ENCODE measurements at regions not wholly inside any gene's neighbourhood (a gene's known extent, or its start where the extent isn't known, plus 50 kb on each side); places are given as distances from the start of the nearest gene placed in this dataset.

- ATAC-seq: peak; percentile 33
- TF ChIP-seq RARB (CRISPR knock-in tag; IDR thresholded peaks at IDR 0.05) (no peak), ESRRG (CRISPR knock-in tag; IDR thresholded peaks at IDR 0.05) (no peak), PATZ1 (CRISPR knock-in tag; IDR thresholded peaks at IDR 0.05; ENCODE audit: borderline replicate concordance) (no peak), ZC3H10 (CRISPR knock-in tag; IDR thresholded peaks at IDR 0.05) (no peak)
These were observed 55.8 kb downstream of the FOXD1 start for GRCh38 chr5:73392775-73393174.

GRCh38 chr5:73391441-73391881, 57.1 kb downstream of the FOXD1 start:
- TF ChIP-seq RARB (CRISPR knock-in tag; IDR thresholded peaks at IDR 0.05) (no peak), ARNTL (CRISPR knock-in tag; IDR thresholded peaks at IDR 0.05; ENCODE audit: borderline replicate concordance, low read depth) (no peak), OSR1 (CRISPR knock-in tag; IDR thresholded peaks at IDR 0.05) (no peak), CSRNP3 (CRISPR knock-in tag; IDR thresholded peaks at IDR 0.05) (no peak), ZNF8 (CRISPR knock-in tag; IDR thresholded peaks at IDR 0.05) (no peak), BACH2 (CRISPR knock-in tag; IDR thresholded peaks at IDR 0.05; ENCODE audit: borderline replicate concordance) (no peak), ZNF70 (CRISPR knock-in tag; IDR thresholded peaks at IDR 0.05) (no peak), TSHZ2 (CRISPR knock-in tag; IDR thresholded peaks at IDR 0.05) (no peak), CSDC2 (CRISPR knock-in tag; IDR thresholded peaks at IDR 0.05) (no peak), PATZ1 (CRISPR knock-in tag; IDR thresholded peaks at IDR 0.05; ENCODE audit: borderline replicate concordance) (no peak), PPARA (CRISPR knock-in tag; IDR thresholded peaks at IDR 0.05; ENCODE audit: borderline replicate concordance) (no peak), SNAI2 (CRISPR knock-in tag; IDR thresholded peaks at IDR 0.05) (no peak), CREB5 (CRISPR knock-in tag; IDR thresholded peaks at IDR 0.05; ENCODE audit: low read depth) (no peak), ZFP3 (CRISPR knock-in tag; IDR thresholded peaks at IDR 0.05) (no peak)
- peak; percentile 68 for ATAC-seq

- ATAC-seq: 0 out of 3 replicates have a peak, but pooled peaks have one; percentile 11
These were observed 57.6 kb downstream of the FOXD1 start for GRCh38 chr5:73390972-73391371.

More at GRCh38 chr5:73390972-73391371, 57.6 kb downstream of the FOXD1 start:
- no peak for TF ChIP-seq PPARA (CRISPR knock-in tag; IDR thresholded peaks at IDR 0.05; ENCODE audit: borderline replicate concordance)
- TF ChIP-seq POU6F1 (CRISPR knock-in tag; IDR thresholded peaks at IDR 0.05; ENCODE audit: borderline replicate concordance, low read depth): no peak
- no peak for TF ChIP-seq ZFP30 (CRISPR knock-in tag; IDR thresholded peaks at IDR 0.05)
- no peak for TF ChIP-seq SNAI2 (CRISPR knock-in tag; IDR thresholded peaks at IDR 0.05)
- no peak for TF ChIP-seq CSRNP3 (CRISPR knock-in tag; IDR thresholded peaks at IDR 0.05)
- no peak for TF ChIP-seq RARB (CRISPR knock-in tag; IDR thresholded peaks at IDR 0.05)
- TF ChIP-seq ZNF565 (CRISPR knock-in tag; conservative IDR thresholded peaks at IDR 0.05; ENCODE audit: low read depth): no peak
- TF ChIP-seq OSR1 (CRISPR knock-in tag; IDR thresholded peaks at IDR 0.05): no peak
- no peak for TF ChIP-seq ZFP3 (CRISPR knock-in tag; IDR thresholded peaks at IDR 0.05)
